ENCODE measurements at regions not wholly inside any gene's neighbourhood (a gene's known extent, or its start where the extent isn't known, plus 50 kb on each side); places are given as distances from the start of the nearest gene placed in this dataset.

DNA sequence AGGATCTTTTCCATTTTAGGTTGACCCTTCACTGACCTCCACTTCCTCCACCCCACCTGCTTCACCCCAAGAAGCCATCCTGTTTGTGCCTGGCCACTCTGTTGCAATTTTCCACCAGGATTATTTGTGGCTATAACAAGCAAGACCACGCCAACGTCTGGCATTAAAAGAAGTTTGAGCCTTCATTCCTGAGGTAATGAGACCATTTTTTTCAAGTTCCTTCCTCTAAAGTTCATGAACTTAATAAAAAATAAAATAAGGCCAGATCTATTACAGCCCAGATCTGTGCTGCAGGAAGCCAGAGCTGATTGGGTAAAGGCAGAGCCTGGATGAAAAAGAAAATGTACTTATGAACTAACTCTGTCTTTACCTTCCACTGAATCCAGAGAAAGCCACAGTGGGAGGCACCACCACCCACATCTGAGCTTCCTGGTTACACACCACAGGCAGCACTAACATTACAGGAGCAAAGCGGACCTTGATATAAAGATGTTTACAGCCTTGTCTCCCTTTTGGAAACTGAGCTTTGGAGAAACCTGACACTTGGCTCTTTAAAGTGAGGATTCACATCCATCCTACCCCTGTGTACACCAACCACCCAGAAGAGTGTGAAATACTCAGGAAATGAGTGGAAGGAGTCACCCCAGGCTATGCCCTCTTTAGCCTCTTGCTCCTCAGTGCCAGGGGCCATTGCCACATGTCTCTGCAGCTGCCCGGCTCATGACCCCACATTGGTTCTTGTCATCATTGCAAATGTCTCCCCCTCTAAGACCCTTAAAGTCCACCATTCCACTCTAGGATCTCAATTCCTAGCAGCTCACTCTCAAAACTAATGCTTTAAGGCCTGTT lies 293.6 kb downstream of the PLPP3 start:
- Histone ChIP-seq H3K9ac (ENCODE audit: low read length) (no peak overlapping the region), H3K27ac (ENCODE audit: low read length) (no peak overlapping the region), H3K4me3 (ENCODE audit: low read length) (no peak overlapping the region), H4K20me1 (ENCODE audit: insufficient read depth, low read length) (no peaks in the 10 kb centered on the region), H3K36me3 (replicated peaks; ENCODE audit: low read depth, low read length) (no peaks in the 10 kb centered on the region), H3K9me3 (ENCODE audit: insufficient read depth, low read length) (no peaks in the 10 kb centered on the region), H3K4me1 (ENCODE audit: low read length) (no peaks in the 10 kb centered on the region), H2AFZ (ENCODE audit: low read depth, low read length) (no peak overlapping the region), H3K27me3 (ENCODE audit: low read depth, low read length) (no peaks in the 10 kb centered on the region), H3K79me2 (ENCODE audit: low read length) (no peaks in the 10 kb centered on the region), H3K4me2 (ENCODE audit: low read length) (no peak overlapping the region)
- no peak for TF ChIP-seq EZH2phosphoT487 (IDR thresholded peaks at IDR 0.05; ENCODE audit: low read depth)
- TF ChIP-seq, protein P1, sequence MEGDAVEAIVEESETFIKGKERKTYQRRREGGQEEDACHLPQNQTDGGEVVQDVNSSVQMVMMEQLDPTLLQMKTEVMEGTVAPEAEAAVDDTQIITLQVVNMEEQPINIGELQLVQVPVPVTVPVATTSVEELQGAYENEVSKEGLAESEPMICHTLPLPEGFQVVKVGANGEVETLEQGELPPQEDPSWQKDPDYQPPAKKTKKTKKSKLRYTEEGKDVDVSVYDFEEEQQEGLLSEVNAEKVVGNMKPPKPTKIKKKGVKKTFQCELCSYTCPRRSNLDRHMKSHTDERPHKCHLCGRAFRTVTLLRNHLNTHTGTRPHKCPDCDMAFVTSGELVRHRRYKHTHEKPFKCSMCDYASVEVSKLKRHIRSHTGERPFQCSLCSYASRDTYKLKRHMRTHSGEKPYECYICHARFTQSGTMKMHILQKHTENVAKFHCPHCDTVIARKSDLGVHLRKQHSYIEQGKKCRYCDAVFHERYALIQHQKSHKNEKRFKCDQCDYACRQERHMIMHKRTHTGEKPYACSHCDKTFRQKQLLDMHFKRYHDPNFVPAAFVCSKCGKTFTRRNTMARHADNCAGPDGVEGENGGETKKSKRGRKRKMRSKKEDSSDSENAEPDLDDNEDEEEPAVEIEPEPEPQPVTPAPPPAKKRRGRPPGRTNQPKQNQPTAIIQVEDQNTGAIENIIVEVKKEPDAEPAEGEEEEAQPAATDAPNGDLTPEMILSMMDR (IDR thresholded peaks at IDR 0.05; ENCODE audit: low read depth, low read length), result no peak

- Histone ChIP-seq H3K9ac (ENCODE audit: low read length) (no peak overlapping the region), H3K27ac (ENCODE audit: low read length) (no peak overlapping the region), H3K27me3 (ENCODE audit: low read depth, low read length) (no peaks in the 10 kb centered on the region), H3K4me3 (ENCODE audit: low read length) (no peak overlapping the region), H3K4me2 (ENCODE audit: low read length) (no peak overlapping the region), H3K79me2 (ENCODE audit: low read length) (no peaks in the 10 kb centered on the region), H3K9me3 (ENCODE audit: insufficient read depth, low read length) (no peaks in the 10 kb centered on the region), H3K4me1 (ENCODE audit: low read length) (no peaks in the 10 kb centered on the region), H3K36me3 (replicated peaks; ENCODE audit: low read depth, low read length) (no peaks in the 10 kb centered on the region), H4K20me1 (ENCODE audit: insufficient read depth, low read length) (no peaks in the 10 kb centered on the region), H2AFZ (ENCODE audit: low read depth, low read length) (no peak overlapping the region)
- TF ChIP-seq EZH2phosphoT487 (IDR thresholded peaks at IDR 0.05; ENCODE audit: low read depth), result no peak
- TF ChIP-seq, protein P1 (IDR thresholded peaks at IDR 0.05; ENCODE audit: low read depth, low read length), result no peak
Observed at GRCh38 chr1:56284928-56285327, 294.4 kb downstream of the PLPP3 start.

- Histone ChIP-seq H3K4me3 (ENCODE audit: low read length) (no peak overlapping the region), H3K79me2 (ENCODE audit: low read length) (no peaks in the 10 kb centered on the region), H4K20me1 (ENCODE audit: insufficient read depth, low read length) (no peaks in the 10 kb centered on the region), H3K27ac (ENCODE audit: low read length) (no peak overlapping the region), H3K27me3 (ENCODE audit: low read depth, low read length) (no peaks in the 10 kb centered on the region), H2AFZ (ENCODE audit: low read depth, low read length) (no peak overlapping the region), H3K36me3 (replicated peaks; ENCODE audit: low read depth, low read length) (no peaks in the 10 kb centered on the region), H3K9ac (ENCODE audit: low read length) (no peak overlapping the region), H3K4me1 (ENCODE audit: low read length) (no peaks in the 10 kb centered on the region), H3K9me3 (ENCODE audit: insufficient read depth, low read length) (no peaks in the 10 kb centered on the region), H3K4me2 (ENCODE audit: low read length) (no peak overlapping the region)
- TF ChIP-seq, protein P1 (IDR thresholded peaks at IDR 0.05; ENCODE audit: low read depth, low read length), result no peak
- no peak for TF ChIP-seq EZH2phosphoT487 (IDR thresholded peaks at IDR 0.05; ENCODE audit: low read depth)
Observed at GRCh38 chr1:56278061-56278460, 301.3 kb downstream of the PLPP3 start.

- no peak overlapping the region for H3K9ac ChIP-seq (ENCODE audit: low read length)
- no peaks in the 10 kb centered on the region for H3K4me1 ChIP-seq (ENCODE audit: low read length)
- TF ChIP-seq EZH2phosphoT487 (IDR thresholded peaks at IDR 0.05; ENCODE audit: low read depth), result no peak
- TF ChIP-seq, protein P1 (IDR thresholded peaks at IDR 0.05; ENCODE audit: low read depth, low read length), result no peak
- H3K79me2 ChIP-seq (ENCODE audit: low read length), result no peaks in the 10 kb centered on the region
- no peak overlapping the region for H3K4me3 ChIP-seq (ENCODE audit: low read length)
- H3K9me3 ChIP-seq (ENCODE audit: insufficient read depth, low read length), result no peaks in the 10 kb centered on the region
- H3K4me2 ChIP-seq (ENCODE audit: low read length), result no peak overlapping the region
- H3K27me3 ChIP-seq (ENCODE audit: low read depth, low read length), result no peaks in the 10 kb centered on the region
- no peak overlapping the region for H3K27ac ChIP-seq (ENCODE audit: low read length)
- H2AFZ ChIP-seq (ENCODE audit: low read depth, low read length), result no peak overlapping the region
- no peaks in the 10 kb centered on the region for H3K36me3 ChIP-seq (replicated peaks; ENCODE audit: low read depth, low read length)
- H4K20me1 ChIP-seq (ENCODE audit: insufficient read depth, low read length), result no peaks in the 10 kb centered on the region
Observed at GRCh38 chr1:56268519-56269140, 310.7 kb downstream of the PLPP3 start.

Data from OCI-LY3 (cell line).